ENCODE measurements at regions not wholly inside any gene's neighbourhood (a gene's known extent, or its start where the extent isn't known, plus 50 kb on each side); places are given as distances from the start of the nearest gene placed in this dataset.

- Mint-ChIP-seq H3K4me1 (ENCODE audit: low read depth in 2 of 2) (no peaks in the 10 kb centered on the region), H3K36me3 (no peaks in the 10 kb centered on the region), H3K27me3 (peaks cover 0 to 3% of the 10 kb centered on the region in 2 donors), H3K4me3 (no peak overlapping the region), H3K9me3 (no peaks in the 10 kb centered on the region), H3K27ac (no peak overlapping the region)
- DNase-seq (ENCODE audit: low spot score), result no peak
- ATAC-seq, result no peak
These were observed 71.6 kb upstream of the C4orf54 start for GRCh38 chr4:99729186-99729585.

DNA sequence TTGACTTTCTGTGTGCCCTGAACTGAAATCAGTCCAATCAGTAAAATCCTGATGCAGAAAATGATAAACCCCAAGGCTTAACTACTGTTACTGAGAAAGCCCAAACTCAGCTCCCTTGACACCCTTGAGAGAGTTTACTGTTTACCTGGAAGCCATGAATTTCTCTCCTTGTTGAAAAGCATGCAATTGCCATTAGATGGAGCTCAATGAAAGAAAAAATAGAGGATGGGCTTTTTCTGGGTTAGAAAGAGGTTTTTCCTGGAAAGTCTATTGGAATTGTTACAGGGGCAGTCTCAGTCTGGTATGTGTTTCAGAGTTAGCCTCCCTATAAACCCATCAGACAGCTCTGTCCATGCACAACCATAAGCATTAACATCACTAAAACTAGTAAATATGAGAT, 66.4 kb upstream of the C4orf54 start:
- Mint-ChIP-seq H3K4me3 (no peak overlapping the region), H3K4me1 (ENCODE audit: low read depth in 2 of 2) (no peaks in the 10 kb centered on the region), H3K9me3 (no peaks in the 10 kb centered on the region), H3K36me3 (no peaks in the 10 kb centered on the region), H3K27ac (no peak overlapping the region), H3K27me3 (peaks cover 5 to 8% of the 10 kb centered on the region in 2 donors)
- ATAC-seq (no peak), DNase-seq (ENCODE audit: low spot score) (no peak)

DNA sequence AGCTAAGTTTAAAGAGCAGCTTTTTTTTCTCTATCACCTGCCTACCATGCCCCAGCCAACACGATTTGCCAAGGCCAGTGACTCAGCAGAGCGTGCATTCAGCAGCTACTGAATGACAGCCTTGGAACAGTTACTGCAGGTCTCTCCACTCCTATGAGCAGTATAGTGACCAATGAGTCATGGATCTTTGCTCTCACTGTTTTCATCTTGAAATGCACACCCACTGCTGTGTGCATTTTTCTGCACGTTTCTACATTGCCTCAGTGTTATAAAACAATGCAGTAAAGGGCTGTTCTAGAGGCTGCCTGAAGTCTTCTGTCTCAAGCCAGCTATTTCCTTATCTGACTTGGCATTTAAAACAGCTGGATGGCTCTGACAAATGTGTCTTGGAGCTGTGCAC, 66.0 kb upstream of the C4orf54 start:
- ATAC-seq (peak in 1 of 2 donors; percentile 33), DNase-seq (ENCODE audit: low spot score) (no peak)
- H3K9me3 Mint-ChIP-seq, result no peaks in the 10 kb centered on the region
- no peaks in the 10 kb centered on the region for H3K36me3 Mint-ChIP-seq
- H3K4me1 Mint-ChIP-seq (ENCODE audit: low read depth in 2 of 2), result no peaks in the 10 kb centered on the region
- no peak overlapping the region for H3K4me3 Mint-ChIP-seq
- peaks cover 5 to 8% of the 10 kb centered on the region in 2 donors for H3K27me3 Mint-ChIP-seq
- H3K27ac Mint-ChIP-seq, result no peak overlapping the region

DNA sequence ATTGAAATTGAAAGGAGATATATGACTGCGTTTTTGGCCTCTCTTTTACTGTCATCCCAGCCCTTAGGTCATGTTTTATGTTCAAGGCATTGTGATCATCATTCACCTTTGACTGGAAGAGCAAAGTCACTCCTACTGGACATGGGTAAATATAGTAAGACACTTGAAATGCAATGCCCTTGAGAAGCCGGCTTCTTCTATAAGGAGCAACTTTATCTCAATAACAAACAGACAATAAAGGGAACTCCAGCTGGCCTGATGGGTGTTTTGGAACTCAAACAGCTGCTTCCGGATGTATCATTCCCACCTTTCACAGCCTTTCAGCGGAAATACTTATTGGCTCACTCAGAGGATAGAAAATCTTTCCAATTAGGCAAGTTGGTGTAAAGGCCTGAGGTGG, 65.1 kb upstream of the C4orf54 start:
- no peak for ATAC-seq
- no peak for DNase-seq (ENCODE audit: low spot score)
- H3K4me1 Mint-ChIP-seq (ENCODE audit: low read depth in 2 of 2), result no peaks in the 10 kb centered on the region
- H3K36me3 Mint-ChIP-seq, result no peaks in the 10 kb centered on the region
- H3K9me3 Mint-ChIP-seq, result no peaks in the 10 kb centered on the region
- no peak overlapping the region for H3K27ac Mint-ChIP-seq
- no peak overlapping the region for H3K4me3 Mint-ChIP-seq
- H3K27me3 Mint-ChIP-seq, result peaks cover 5 to 8% of the 10 kb centered on the region in 2 donors

DNA sequence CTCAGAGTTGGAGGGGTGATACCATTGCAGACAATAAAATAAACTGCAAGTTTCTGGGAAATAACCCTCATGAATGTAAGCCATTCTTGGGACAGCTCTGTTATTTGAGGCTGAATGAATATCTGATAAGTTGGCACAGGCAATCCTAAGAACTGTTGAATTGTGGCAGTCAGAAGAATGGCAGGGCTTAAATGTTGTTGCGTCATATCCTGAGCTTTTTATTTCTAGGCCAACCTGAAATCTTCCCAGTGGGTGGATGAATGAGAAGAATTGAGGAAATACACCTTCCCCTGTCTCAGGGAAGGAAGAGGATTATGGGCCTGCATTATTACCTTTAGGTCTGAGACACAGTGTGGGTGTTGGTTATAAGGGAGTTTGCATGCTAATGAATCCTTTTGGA, 64.4 kb upstream of the C4orf54 start:
- H3K27me3 Mint-ChIP-seq, result peaks cover 5 to 8% of the 10 kb centered on the region in 2 donors
- ATAC-seq (no peak), DNase-seq (ENCODE audit: low spot score) (no peak)
- no peaks in the 10 kb centered on the region for H3K36me3 Mint-ChIP-seq
- no peaks in the 10 kb centered on the region for H3K4me1 Mint-ChIP-seq (ENCODE audit: low read depth in 2 of 2)
- no peaks in the 10 kb centered on the region for H3K9me3 Mint-ChIP-seq
- H3K4me3 Mint-ChIP-seq, result no peak overlapping the region
- no peak overlapping the region for H3K27ac Mint-ChIP-seq

GRCh38 chr4:99720206-99720605, 62.6 kb upstream of the C4orf54 start:
- H3K27ac Mint-ChIP-seq, result no peak overlapping the region
- no peak overlapping the region for H3K4me3 Mint-ChIP-seq

DNA sequence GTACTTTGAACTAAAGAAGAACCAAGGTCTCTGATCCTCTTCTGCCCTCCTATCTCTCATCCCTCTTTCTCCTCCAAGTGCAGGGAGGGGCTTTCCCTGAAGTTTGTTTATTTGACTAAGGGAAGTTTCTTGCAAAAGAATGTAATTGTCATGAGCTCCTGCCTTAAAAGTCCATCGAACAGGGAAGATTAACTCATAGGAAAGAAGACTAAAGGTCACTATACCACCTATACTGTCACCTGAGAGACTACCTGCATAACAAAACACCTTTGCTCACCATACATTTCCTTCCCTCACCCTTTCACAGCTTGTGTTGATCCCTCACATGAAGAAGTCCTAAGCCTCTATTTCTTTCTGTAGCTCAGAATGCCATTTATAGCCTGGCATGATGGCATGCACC, 59.4 kb upstream of the C4orf54 start:
- H3K36me3 Mint-ChIP-seq, result no peaks in the 10 kb centered on the region
- no peak overlapping the region for H3K27ac Mint-ChIP-seq
- DNase-seq (ENCODE audit: low spot score) (no peak), ATAC-seq (no peak)
- no peak overlapping the region for H3K4me3 Mint-ChIP-seq
- H3K4me1 Mint-ChIP-seq (ENCODE audit: low read depth in 2 of 2), result no peaks in the 10 kb centered on the region
- H3K27me3 Mint-ChIP-seq, result peaks cover 5 to 8% of the 10 kb centered on the region in 2 donors
- no peaks in the 10 kb centered on the region for H3K9me3 Mint-ChIP-seq

More at GRCh38 chr4:99720206-99720605, 62.6 kb upstream of the C4orf54 start:
- no peaks in the 10 kb centered on the region for H3K36me3 Mint-ChIP-seq
- ATAC-seq (no peak), DNase-seq (ENCODE audit: low spot score) (no peak)
- peaks cover 5 to 8% of the 10 kb centered on the region in 2 donors for H3K27me3 Mint-ChIP-seq
- no peaks in the 10 kb centered on the region for H3K9me3 Mint-ChIP-seq
- H3K4me1 Mint-ChIP-seq (ENCODE audit: low read depth in 2 of 2), result no peaks in the 10 kb centered on the region

DNA sequence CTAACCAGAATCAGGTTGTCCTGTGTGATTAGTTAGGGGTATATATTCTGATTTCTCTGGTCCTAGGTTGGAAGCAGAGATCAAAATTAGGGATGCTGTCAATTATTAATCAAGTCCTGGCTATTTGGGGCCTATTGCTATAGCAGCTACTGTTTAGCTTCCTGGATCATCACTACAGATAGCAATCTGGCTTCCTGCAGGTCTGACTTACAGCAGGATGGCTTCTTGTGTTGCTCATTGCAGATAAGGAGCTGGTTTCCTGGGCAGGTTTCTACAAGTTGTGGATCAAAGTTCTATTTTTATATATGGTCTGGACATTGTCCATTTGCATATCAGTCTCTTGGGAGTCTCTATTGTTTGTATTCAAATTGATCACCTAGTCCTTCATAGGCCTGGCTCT, 57.7 kb upstream of the C4orf54 start:
- H3K27me3 Mint-ChIP-seq, result peaks cover 3 to 12% of the 10 kb centered on the region in 2 donors
- H3K9me3 Mint-ChIP-seq, result no peaks in the 10 kb centered on the region
- H3K4me1 Mint-ChIP-seq (ENCODE audit: low read depth in 2 of 2), result no peaks in the 10 kb centered on the region
- DNase-seq (ENCODE audit: low spot score), result no peak
- no peaks in the 10 kb centered on the region for H3K36me3 Mint-ChIP-seq
- no peak overlapping the region for H3K27ac Mint-ChIP-seq
- H3K4me3 Mint-ChIP-seq, result no peak overlapping the region
- no peak for ATAC-seq

DNA sequence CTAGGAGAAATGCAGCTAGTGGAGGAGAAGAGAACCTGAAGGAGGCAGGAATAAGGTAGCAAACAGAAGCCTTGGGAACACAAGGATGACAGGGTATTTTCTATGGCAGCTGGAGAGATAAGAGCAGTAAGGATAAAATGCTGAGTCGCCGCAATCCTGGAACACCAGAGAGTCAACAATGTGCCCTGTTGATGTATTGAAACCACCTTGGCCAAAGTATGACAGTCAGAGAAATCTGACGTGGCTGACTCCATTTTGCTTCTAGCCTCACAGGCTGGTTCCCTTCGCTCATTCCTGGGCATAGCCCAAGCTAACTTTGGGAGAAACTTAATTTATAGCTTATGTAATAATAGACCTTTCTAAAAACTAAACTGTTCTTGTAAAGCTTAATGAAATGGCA, 56.6 kb upstream of the C4orf54 start:
- no peak overlapping the region for H3K4me3 Mint-ChIP-seq
- no peak for DNase-seq (ENCODE audit: low spot score)
- ATAC-seq, result no peak
- no peaks in the 10 kb centered on the region for H3K9me3 Mint-ChIP-seq
- peaks cover 0 to 12% of the 10 kb centered on the region in 2 donors for H3K27me3 Mint-ChIP-seq
- H3K4me1 Mint-ChIP-seq (ENCODE audit: low read depth in 2 of 2), result no peaks in the 10 kb centered on the region
- no peak overlapping the region for H3K27ac Mint-ChIP-seq
- no peaks in the 10 kb centered on the region for H3K36me3 Mint-ChIP-seq

DNA sequence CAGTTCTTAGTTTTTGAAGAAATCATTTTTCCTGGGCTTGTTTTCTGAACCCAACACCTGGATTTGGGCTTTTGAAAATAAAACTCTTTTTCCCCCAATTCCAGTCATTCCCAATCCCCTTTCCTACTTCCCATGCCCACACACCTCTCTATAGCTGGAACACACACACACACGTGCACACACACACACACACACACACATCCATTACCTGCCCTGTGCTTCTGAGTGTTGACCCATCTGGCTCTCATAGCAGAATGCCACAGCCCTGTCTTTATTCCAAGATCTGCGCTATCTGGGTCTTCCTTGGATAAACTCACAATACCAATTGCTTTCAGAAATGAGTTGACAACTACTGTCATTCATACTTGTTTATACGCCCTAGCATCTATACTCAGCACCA, 54.9 kb upstream of the C4orf54 start:
- Mint-ChIP-seq H3K36me3 (no peaks in the 10 kb centered on the region), H3K9me3 (no peaks in the 10 kb centered on the region), H3K4me3 (no peak overlapping the region), H3K4me1 (ENCODE audit: low read depth in 2 of 2) (no peaks in the 10 kb centered on the region), H3K27ac (no peak overlapping the region), H3K27me3 (peaks cover 0 to 12% of the 10 kb centered on the region in 2 donors)
- ATAC-seq (no peak), DNase-seq (ENCODE audit: low spot score) (no peak)

GRCh38 chr4:99712099-99712498, 54.5 kb upstream of the C4orf54 start:
- no peaks in the 10 kb centered on the region for H3K36me3 Mint-ChIP-seq
- no peak for ATAC-seq
- H3K4me1 Mint-ChIP-seq (ENCODE audit: low read depth in 2 of 2), result no peaks in the 10 kb centered on the region
- DNase-seq (ENCODE audit: low spot score), result no peak
- peaks cover 0 to 12% of the 10 kb centered on the region in 2 donors for H3K27me3 Mint-ChIP-seq
- no peaks in the 10 kb centered on the region for H3K9me3 Mint-ChIP-seq
- H3K27ac Mint-ChIP-seq, result no peak overlapping the region
- H3K4me3 Mint-ChIP-seq, result no peak overlapping the region

- ATAC-seq (no peak), DNase-seq (ENCODE audit: low spot score) (no peak)
These were observed 54.0 kb upstream of the C4orf54 start for GRCh38 chr4:99711657-99712056.

DNA sequence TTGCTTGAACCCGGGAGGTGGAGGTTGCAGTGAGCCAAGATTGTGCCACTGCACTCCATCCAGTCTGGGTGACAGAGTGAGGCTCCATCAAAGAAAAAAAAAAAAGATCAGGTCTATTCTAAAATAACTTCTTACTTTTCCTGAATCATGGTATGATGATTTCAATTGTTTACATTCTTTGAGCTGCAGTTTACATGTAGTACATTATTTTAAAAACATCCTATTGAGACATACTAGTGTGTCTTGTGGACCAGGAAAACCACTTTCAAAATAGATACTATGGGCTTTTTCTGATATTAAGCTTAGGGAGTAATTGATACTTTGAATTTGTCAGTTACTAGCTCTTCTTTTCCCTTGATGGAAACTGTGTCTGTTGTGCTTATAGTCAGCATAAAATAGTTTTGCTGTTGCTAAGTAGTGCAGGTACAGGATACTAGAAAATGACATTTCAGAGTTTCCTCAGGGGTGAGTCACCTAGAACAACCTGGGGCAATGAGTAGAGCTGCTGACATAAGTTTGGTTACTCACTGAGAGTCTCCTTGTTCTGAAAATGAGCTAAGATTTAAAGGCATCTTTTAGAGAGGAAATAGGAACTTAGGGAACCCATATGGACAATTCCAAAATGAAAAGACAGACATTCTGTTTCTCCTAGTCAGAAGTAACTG, 53.2 kb upstream of the C4orf54 start:
- H3K27ac Mint-ChIP-seq, result no peak overlapping the region
- ATAC-seq (no peak), DNase-seq (ENCODE audit: low spot score) (no peak)
- no peaks in the 10 kb centered on the region for H3K4me1 Mint-ChIP-seq (ENCODE audit: low read depth in 2 of 2)
- H3K9me3 Mint-ChIP-seq, result no peaks in the 10 kb centered on the region
- peaks cover 0 to 12% of the 10 kb centered on the region in 2 donors for H3K27me3 Mint-ChIP-seq
- no peak overlapping the region for H3K4me3 Mint-ChIP-seq
- no peaks in the 10 kb centered on the region for H3K36me3 Mint-ChIP-seq

More at GRCh38 chr4:99711657-99712056, 54.0 kb upstream of the C4orf54 start:
- Mint-ChIP-seq H3K9me3 (no peaks in the 10 kb centered on the region), H3K27me3 (peaks cover 0 to 12% of the 10 kb centered on the region in 2 donors), H3K4me1 (ENCODE audit: low read depth in 2 of 2) (no peaks in the 10 kb centered on the region), H3K36me3 (no peaks in the 10 kb centered on the region), H3K4me3 (no peak overlapping the region), H3K27ac (no peak overlapping the region)

GRCh38 chr4:99710020-99710419, 52.4 kb upstream of the C4orf54 start:
- no peak for ATAC-seq
- H3K4me1 Mint-ChIP-seq (ENCODE audit: low read depth in 2 of 2), result no peaks in the 10 kb centered on the region

GRCh38 chr4:99708551-99708950, 50.9 kb upstream of the C4orf54 start:
- no peaks in the 10 kb centered on the region for H3K36me3 Mint-ChIP-seq
- ATAC-seq (no peak), DNase-seq (ENCODE audit: low spot score) (no peak)
- no peak overlapping the region for H3K4me3 Mint-ChIP-seq
- H3K4me1 Mint-ChIP-seq (ENCODE audit: low read depth in 2 of 2), result no peaks in the 10 kb centered on the region
- H3K27me3 Mint-ChIP-seq, result peaks cover 0 to 12% of the 10 kb centered on the region in 2 donors
- H3K27ac Mint-ChIP-seq, result no peak overlapping the region
- no peaks in the 10 kb centered on the region for H3K9me3 Mint-ChIP-seq

More at GRCh38 chr4:99710020-99710419, 52.4 kb upstream of the C4orf54 start:
- Mint-ChIP-seq H3K4me3 (no peak overlapping the region), H3K27me3 (peaks cover 0 to 12% of the 10 kb centered on the region in 2 donors), H3K27ac (no peak overlapping the region), H3K36me3 (no peaks in the 10 kb centered on the region), H3K9me3 (no peaks in the 10 kb centered on the region)
- no peak for DNase-seq (ENCODE audit: low spot score)
